PC-9 (cell line): ENCODE measurements at regions not wholly inside any gene's neighbourhood (a gene's known extent, or its start where the extent isn't known, plus 50 kb on each side); places are given as distances from the start of the nearest gene placed in this dataset.

ENCODE experiments used
- BruUV-seq: library from RNA; stranded (reverse); fragments of 400-500 nt; replicated peaks from 2 replicates; lab custom pipeline; 2021; lab: Mats Ljungman, UMichigan
- CTCF ChIA-PET: fragments of 300-600 bp; sonication (Branson Sonifier 250); formaldehyde crosslinking; loops from one replicate; lab custom pipeline; 2022; ENCODE audit warnings: antibody characterized with exemption; lab: Charles Lee
- POLR2A ChIA-PET: fragments of 300-600 bp; sonication (Branson Sonifier 250); formaldehyde crosslinking; loops from one replicate; lab custom pipeline; 2022; ENCODE audit warnings: antibody characterized with exemption; ENCODE audit not compliant: unreplicated experiment; lab: Charles Lee
- DNase-seq, 2 experiments: peaks; one replicate each; pipeline versions ENCODE4 v3.0.0 to v3.0.0-alpha.2; 2015 to 2022; ENCODE audit warnings: mixed read lengths in 1 of 2
- H2AFZ ChIP-seq: fragments of 200-600 bp; sonication (generic); 2 replicates; pipeline ENCODE4 v1.8.1; 2017; ENCODE audit warnings: antibody characterized with exemption
- H3F3A ChIP-seq: fragments of 200-600 bp; sonication (generic); 2 replicates; pipeline ENCODE4 v1.8.1; 2017; ENCODE audit warnings: antibody characterized with exemption, mild to moderate bottlenecking, low read depth; ENCODE audit not compliant: insufficient read depth
- H3K27ac ChIP-seq: fragments of 200-600 bp; sonication (generic); 2 replicates; pipeline ENCODE4 v1.6.1; 2016; ENCODE audit warnings: mixed run types
- H3K27me3 ChIP-seq: fragments of 200-600 bp; sonication (generic); 2 replicates; pipeline ENCODE4 v1.6.1; 2016; ENCODE audit warnings: low read depth, mixed run types; ENCODE audit not compliant: insufficient read depth
- H3K36me3 ChIP-seq: fragments of 200-600 bp; sonication (generic); 2 replicates; pipeline ENCODE4 v1.6.1; 2016; ENCODE audit warnings: low read depth, mixed run types
- H3K4me1 ChIP-seq: fragments of 200-600 bp; sonication (generic); replicated peaks from 2 replicates; pipeline ENCODE4 v1.6.1; 2016; ENCODE audit warnings: mixed run types; ENCODE audit not compliant: insufficient read depth
- H3K4me2 ChIP-seq: fragments of 200-600 bp; sonication (generic); 2 replicates; pipeline ENCODE4 v1.6.1; 2017; ENCODE audit warnings: mixed run types
- H3K4me3 ChIP-seq: fragments of 200-600 bp; sonication (generic); 2 replicates; pipeline ENCODE4 v1.6.1; 2016; ENCODE audit warnings: mixed run types
- H3K79me2 ChIP-seq: fragments of 200-600 bp; sonication (generic); 2 replicates; pipeline ENCODE4 v1.6.1; 2017; ENCODE audit warnings: low read depth, mixed run types
- H3K9me2 ChIP-seq: fragments of 200-600 bp; sonication (generic); 2 replicates; pipeline ENCODE4 v1.8.1; 2017; ENCODE audit warnings: mild to moderate bottlenecking; ENCODE audit not compliant: insufficient read depth
- H3K9me3 ChIP-seq: fragments of 200-600 bp; sonication (generic); 2 replicates; pipeline ENCODE4 v1.8.1; 2016; ENCODE audit warnings: low read depth; ENCODE audit not compliant: insufficient read depth
- H4K20me1 ChIP-seq: fragments of 200-600 bp; sonication (generic); 2 replicates; pipeline ENCODE4 v1.8.1; 2017; ENCODE audit not compliant: insufficient read depth
- EZH2 ChIP-seq: fragments of 200-600 bp; sonication (generic); IDR thresholded peaks from 2 replicates; pipeline ENCODE4 v1.8.0; 2017; ENCODE audit warnings: antibody characterized with exemption, low read depth
- intact Hi-C: fragments of 100-400 bp; cut with micrococcal nuclease; formaldehyde crosslinking; loops from one replicate; pipeline ENCODE4 v1.10.0; 2022; ENCODE audit not compliant: unreplicated experiment
- TF ChIP-seq, protein P1 (sequence below): fragments of 200-600 bp; sonication (generic); conservative IDR thresholded peaks from 2 replicates; pipeline ENCODE4 v1.6.1; 2017; ENCODE audit warnings: mixed run types, antibody characterized with exemption, mild to moderate bottlenecking, moderate library complexity

DNA sequence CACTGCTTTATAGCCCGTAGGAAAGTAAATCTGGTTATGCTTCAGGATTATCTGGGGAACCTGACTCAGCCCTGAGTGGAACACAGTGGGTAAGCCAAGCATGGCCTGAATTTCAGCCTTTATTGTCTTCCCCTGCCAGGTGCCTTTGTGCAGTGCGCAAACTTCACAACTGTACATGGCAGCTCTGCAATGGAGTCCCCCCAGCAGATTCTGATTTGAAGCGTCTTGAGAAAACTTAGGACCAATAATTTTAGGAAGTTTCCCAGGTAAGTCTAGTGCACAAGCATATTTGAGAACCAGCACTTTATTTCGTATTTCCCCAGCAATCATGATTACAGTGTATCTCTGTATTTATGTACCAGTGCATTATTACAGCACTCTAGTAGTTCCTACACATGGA is 112.1 kb upstream of the ARL4C start:
- Histone ChIP-seq H3K27ac (no peak overlapping the region), H3K79me2 (no peaks in the 10 kb centered on the region), H3K9me2 (no peaks in the 10 kb centered on the region), H3F3A (no peaks in the 10 kb centered on the region), H3K9me3 (peaks cover 11% of the 10 kb centered on the region), H4K20me1 (no peaks in the 10 kb centered on the region), H3K27me3 (no peaks in the 10 kb centered on the region), H2AFZ (no peak overlapping the region), H3K4me3 (no peak overlapping the region), H3K4me1 (no peaks in the 10 kb centered on the region), H3K36me3 (no peaks in the 10 kb centered on the region), H3K4me2 (no peak overlapping the region)
- ChIA-PET POLR2A (no interaction called here), CTCF (no interaction called here)
- no peak for TF ChIP-seq EZH2
- TF ChIP-seq, protein P1, sequence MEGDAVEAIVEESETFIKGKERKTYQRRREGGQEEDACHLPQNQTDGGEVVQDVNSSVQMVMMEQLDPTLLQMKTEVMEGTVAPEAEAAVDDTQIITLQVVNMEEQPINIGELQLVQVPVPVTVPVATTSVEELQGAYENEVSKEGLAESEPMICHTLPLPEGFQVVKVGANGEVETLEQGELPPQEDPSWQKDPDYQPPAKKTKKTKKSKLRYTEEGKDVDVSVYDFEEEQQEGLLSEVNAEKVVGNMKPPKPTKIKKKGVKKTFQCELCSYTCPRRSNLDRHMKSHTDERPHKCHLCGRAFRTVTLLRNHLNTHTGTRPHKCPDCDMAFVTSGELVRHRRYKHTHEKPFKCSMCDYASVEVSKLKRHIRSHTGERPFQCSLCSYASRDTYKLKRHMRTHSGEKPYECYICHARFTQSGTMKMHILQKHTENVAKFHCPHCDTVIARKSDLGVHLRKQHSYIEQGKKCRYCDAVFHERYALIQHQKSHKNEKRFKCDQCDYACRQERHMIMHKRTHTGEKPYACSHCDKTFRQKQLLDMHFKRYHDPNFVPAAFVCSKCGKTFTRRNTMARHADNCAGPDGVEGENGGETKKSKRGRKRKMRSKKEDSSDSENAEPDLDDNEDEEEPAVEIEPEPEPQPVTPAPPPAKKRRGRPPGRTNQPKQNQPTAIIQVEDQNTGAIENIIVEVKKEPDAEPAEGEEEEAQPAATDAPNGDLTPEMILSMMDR: no peak
- BruUV-seq: no TSS peak
- DNase-seq: no peak
- intact Hi-C loops: no loop called here

DNA sequence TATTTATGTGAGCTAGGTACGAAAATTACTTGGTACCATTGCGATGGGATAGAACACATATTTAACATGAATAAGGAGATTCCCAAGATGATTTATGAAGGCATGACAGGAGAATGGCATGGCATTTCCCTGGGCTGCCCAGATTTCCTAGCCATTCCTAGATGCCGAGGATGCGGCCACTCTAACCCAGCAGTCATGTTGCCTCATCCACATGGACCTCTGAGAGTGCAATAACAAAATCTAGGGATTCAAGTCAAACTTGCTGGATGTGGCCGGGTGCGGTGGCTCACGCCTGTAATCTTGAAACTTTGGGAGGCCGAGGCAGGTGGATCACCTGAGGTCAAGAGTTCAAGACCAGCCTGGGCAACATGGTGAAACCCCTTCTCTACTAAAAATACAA is 110.8 kb upstream of the ARL4C start:
- BruUV-seq: no TSS peak
- Histone ChIP-seq H3K36me3 (no peaks in the 10 kb centered on the region), H3F3A (no peaks in the 10 kb centered on the region), H3K27ac (no peak overlapping the region), H3K27me3 (no peaks in the 10 kb centered on the region), H3K79me2 (no peaks in the 10 kb centered on the region), H2AFZ (no peak overlapping the region), H4K20me1 (no peaks in the 10 kb centered on the region), H3K9me3 (peaks cover 11% of the 10 kb centered on the region), H3K4me2 (no peak overlapping the region), H3K9me2 (no peaks in the 10 kb centered on the region), H3K4me3 (no peak overlapping the region), H3K4me1 (no peaks in the 10 kb centered on the region)
- CTCF ChIA-PET: no interaction called here
- POLR2A ChIA-PET: no interaction called here
- intact Hi-C loops: no loop called here
- DNase-seq: no peak
- TF ChIP-seq EZH2: no peak
- TF ChIP-seq, protein P1: no peak

DNA sequence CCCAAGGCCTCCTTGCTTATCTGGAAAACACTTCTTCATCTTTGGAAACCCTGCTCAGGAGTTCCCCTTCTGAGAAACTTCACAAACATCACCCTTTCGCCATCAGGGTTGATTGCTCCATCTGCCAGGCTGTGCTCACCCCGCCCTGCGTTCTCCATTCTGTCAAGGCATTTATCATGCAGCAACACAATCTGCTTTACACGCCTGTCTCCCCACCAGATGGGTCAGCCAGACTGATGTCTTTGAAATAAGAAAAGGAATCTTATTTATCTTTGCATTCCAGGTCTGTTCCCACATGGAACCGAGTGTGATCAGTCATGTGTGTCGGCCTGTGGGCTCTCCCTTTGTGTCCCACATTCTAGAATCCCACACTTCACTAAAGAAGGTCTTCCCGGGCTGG is 110.0 kb upstream of the ARL4C start:
- Histone ChIP-seq H3K27me3 (no peaks in the 10 kb centered on the region), H4K20me1 (no peaks in the 10 kb centered on the region), H3K4me3 (no peak overlapping the region), H3K27ac (no peak overlapping the region), H3F3A (no peaks in the 10 kb centered on the region), H3K9me2 (no peaks in the 10 kb centered on the region), H3K79me2 (no peaks in the 10 kb centered on the region), H3K4me1 (no peaks in the 10 kb centered on the region), H3K4me2 (no peak overlapping the region), H3K9me3 (peaks cover 3% of the 10 kb centered on the region; the same call in 1 of the 2 replicates), H3K36me3 (no peaks in the 10 kb centered on the region), H2AFZ (no peak overlapping the region)
- CTCF ChIA-PET: no interaction called here
- no TSS peak for BruUV-seq
- TF ChIP-seq, protein P1: no peak
- no peak for TF ChIP-seq EZH2
- DNase-seq: no peak
- POLR2A ChIA-PET: no interaction called here
- intact Hi-C loops: no loop called here
